ENCODE measurements at regions not wholly inside any gene's neighbourhood (a gene's known extent, or its start where the extent isn't known, plus 50 kb on each side); places are given as distances from the start of the nearest gene placed in this dataset.

- Histone ChIP-seq H3K4me3 (no peak overlapping the region), H3K9ac (ENCODE audit: insufficient read length) (no peak overlapping the region), H3K9me3 (ENCODE audit: low read depth, low read length) (no peaks in the 10 kb centered on the region), H3K36me3 (ENCODE audit: insufficient read depth, low read length) (no peaks in the 10 kb centered on the region), H3K27ac (no peak overlapping the region; the same call in 1 of the 2 replicates)
- TF ChIP-seq EZH2 (IDR thresholded peaks at IDR 0.05) (no peak), POLR2AphosphoS5 (IDR thresholded peaks at IDR 0.05; ENCODE audit: borderline replicate concordance, low read depth, low read length) (no peak), FOXP2 (optimal IDR thresholded peaks at IDR 0.05; ENCODE audit: control extremely low read depth, extremely low read length, insufficient read depth) (no peak)
- no peak for DNase-seq (ENCODE audit: low read depth, low spot score)
Observed at GRCh38 chr6:155964544-155964943, 508.9 kb upstream of the NOX3 start.

- Histone ChIP-seq H3K36me3 (ENCODE audit: insufficient read depth, low read length) (no peaks in the 10 kb centered on the region), H3K9me3 (ENCODE audit: low read depth, low read length) (no peaks in the 10 kb centered on the region), H3K27ac (no peak overlapping the region), H3K9ac (ENCODE audit: insufficient read length) (no peak overlapping the region), H3K4me3 (no peak overlapping the region)
- TF ChIP-seq EZH2 (IDR thresholded peaks at IDR 0.05) (no peak), FOXP2 (optimal IDR thresholded peaks at IDR 0.05; ENCODE audit: control extremely low read depth, extremely low read length, insufficient read depth) (no peak), POLR2AphosphoS5 (IDR thresholded peaks at IDR 0.05; ENCODE audit: borderline replicate concordance, low read depth, low read length) (no peak)
- DNase-seq (ENCODE audit: low read depth, low spot score), result no peak
Observed at GRCh38 chr6:155962276-155962675, 506.6 kb upstream of the NOX3 start.

DNA sequence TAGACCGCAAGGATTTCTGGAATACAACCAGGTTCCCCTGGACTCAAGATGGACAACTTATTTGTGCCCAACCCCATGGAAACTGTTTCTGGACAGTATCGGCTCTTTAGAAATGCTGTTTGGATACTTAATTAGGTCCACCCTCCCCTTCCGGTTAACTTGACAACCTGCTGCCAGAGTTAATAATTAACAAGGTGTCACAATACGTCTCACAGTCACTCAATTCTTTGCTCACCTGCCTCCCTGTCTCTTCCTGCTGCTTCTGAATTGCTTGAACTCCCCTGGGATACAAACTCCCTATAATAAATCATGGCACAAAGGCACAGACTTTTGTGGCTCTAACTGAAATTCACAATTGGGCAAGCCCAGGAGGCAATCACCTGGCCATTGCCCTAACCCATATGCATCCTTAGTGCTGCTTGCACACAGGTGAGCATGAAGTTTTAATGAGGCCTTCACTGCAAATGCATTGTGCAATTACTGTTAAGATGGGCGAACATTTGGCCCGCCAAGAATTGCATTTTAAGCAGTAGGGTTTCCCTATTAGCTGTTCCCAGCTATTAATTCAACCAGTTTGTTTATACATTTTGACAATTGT, 504.4 kb upstream of the NOX3 start:
- Histone ChIP-seq H3K9me3 (ENCODE audit: low read depth, low read length) (no peaks in the 10 kb centered on the region), H3K36me3 (ENCODE audit: insufficient read depth, low read length) (no peaks in the 10 kb centered on the region), H3K27ac (no peak overlapping the region), H3K9ac (ENCODE audit: insufficient read length) (no peak overlapping the region), H3K4me3 (no peak overlapping the region)
- TF ChIP-seq FOXP2 (optimal IDR thresholded peaks at IDR 0.05; ENCODE audit: control extremely low read depth, extremely low read length, insufficient read depth), result no peak
- TF ChIP-seq EZH2 (IDR thresholded peaks at IDR 0.05), result no peak
- no peak for TF ChIP-seq POLR2AphosphoS5 (IDR thresholded peaks at IDR 0.05; ENCODE audit: borderline replicate concordance, low read depth, low read length)
- DNase-seq (ENCODE audit: low read depth, low spot score), result no peak

GRCh38 chr6:155958550-155958949, 502.9 kb upstream of the NOX3 start:
- no peak for DNase-seq (ENCODE audit: low read depth, low spot score)

GRCh38 chr6:155955038-155955437, 499.4 kb upstream of the NOX3 start:
- no peak for TF ChIP-seq FOXP2 (optimal IDR thresholded peaks at IDR 0.05; ENCODE audit: control extremely low read depth, extremely low read length, insufficient read depth)
- no peak for TF ChIP-seq POLR2AphosphoS5 (IDR thresholded peaks at IDR 0.05; ENCODE audit: borderline replicate concordance, low read depth, low read length)
- H3K4me3 ChIP-seq, result no peak overlapping the region
- no peaks in the 10 kb centered on the region for H3K36me3 ChIP-seq (ENCODE audit: insufficient read depth, low read length)
- no peaks in the 10 kb centered on the region for H3K9me3 ChIP-seq (ENCODE audit: low read depth, low read length)
- no peak overlapping the region for H3K9ac ChIP-seq (ENCODE audit: insufficient read length)
- H3K27ac ChIP-seq, result no peak overlapping the region
- no peak for DNase-seq (ENCODE audit: low read depth, low spot score)

More at GRCh38 chr6:155958550-155958949, 502.9 kb upstream of the NOX3 start:
- H3K4me3 ChIP-seq, result no peak overlapping the region
- no peaks in the 10 kb centered on the region for H3K9me3 ChIP-seq (ENCODE audit: low read depth, low read length)
- H3K27ac ChIP-seq, result no peak overlapping the region
- no peaks in the 10 kb centered on the region for H3K36me3 ChIP-seq (ENCODE audit: insufficient read depth, low read length)
- H3K9ac ChIP-seq (ENCODE audit: insufficient read length), result no peak overlapping the region
- TF ChIP-seq EZH2 (IDR thresholded peaks at IDR 0.05) (no peak), POLR2AphosphoS5 (IDR thresholded peaks at IDR 0.05; ENCODE audit: borderline replicate concordance, low read depth, low read length) (no peak), FOXP2 (optimal IDR thresholded peaks at IDR 0.05; ENCODE audit: control extremely low read depth, extremely low read length, insufficient read depth) (no peak)

DNA sequence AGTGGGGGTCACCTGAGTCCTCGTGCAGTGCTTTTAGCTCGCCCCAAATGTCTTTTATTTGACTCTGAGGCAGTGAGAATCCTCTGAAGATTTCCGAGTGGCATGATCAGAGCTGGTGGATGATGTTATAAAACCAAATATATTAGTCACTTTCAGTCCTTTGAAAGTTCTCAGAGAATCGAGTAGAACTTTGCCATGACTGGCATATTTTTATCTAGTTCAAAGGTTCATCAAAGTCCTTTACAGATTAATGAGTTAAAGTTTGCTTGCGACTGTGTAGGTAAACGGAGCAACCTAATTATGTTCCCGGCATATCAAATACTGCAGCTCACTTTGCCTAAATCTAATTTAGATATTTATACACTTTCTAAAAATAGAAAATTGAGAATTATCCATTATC, 498.5 kb upstream of the NOX3 start:
- TF ChIP-seq EZH2 (IDR thresholded peaks at IDR 0.05) (no peak), FOXP2 (optimal IDR thresholded peaks at IDR 0.05; ENCODE audit: control extremely low read depth, extremely low read length, insufficient read depth) (no peak), POLR2AphosphoS5 (IDR thresholded peaks at IDR 0.05; ENCODE audit: borderline replicate concordance, low read depth, low read length) (no peak)
- Histone ChIP-seq H3K9ac (ENCODE audit: insufficient read length) (no peak overlapping the region), H3K4me3 (no peak overlapping the region), H3K27ac (no peak overlapping the region), H3K36me3 (ENCODE audit: insufficient read depth, low read length) (no peaks in the 10 kb centered on the region), H3K9me3 (ENCODE audit: low read depth, low read length) (no peaks in the 10 kb centered on the region)
- no peak for DNase-seq (ENCODE audit: low read depth, low spot score)

GRCh38 chr6:155949256-155949655, 493.6 kb upstream of the NOX3 start:
- no peaks in the 10 kb centered on the region for H3K9me3 ChIP-seq (ENCODE audit: low read depth, low read length)
- H3K4me3 ChIP-seq, result no peak overlapping the region
- TF ChIP-seq FOXP2 (optimal IDR thresholded peaks at IDR 0.05; ENCODE audit: control extremely low read depth, extremely low read length, insufficient read depth) (no peak), EZH2 (IDR thresholded peaks at IDR 0.05) (no peak), POLR2AphosphoS5 (IDR thresholded peaks at IDR 0.05; ENCODE audit: borderline replicate concordance, low read depth, low read length) (no peak)
- H3K27ac ChIP-seq, result no peak overlapping the region
- no peak overlapping the region for H3K9ac ChIP-seq (ENCODE audit: insufficient read length)
- no peaks in the 10 kb centered on the region for H3K36me3 ChIP-seq (ENCODE audit: insufficient read depth, low read length)
- DNase-seq (ENCODE audit: low read depth, low spot score), result no peak

DNA sequence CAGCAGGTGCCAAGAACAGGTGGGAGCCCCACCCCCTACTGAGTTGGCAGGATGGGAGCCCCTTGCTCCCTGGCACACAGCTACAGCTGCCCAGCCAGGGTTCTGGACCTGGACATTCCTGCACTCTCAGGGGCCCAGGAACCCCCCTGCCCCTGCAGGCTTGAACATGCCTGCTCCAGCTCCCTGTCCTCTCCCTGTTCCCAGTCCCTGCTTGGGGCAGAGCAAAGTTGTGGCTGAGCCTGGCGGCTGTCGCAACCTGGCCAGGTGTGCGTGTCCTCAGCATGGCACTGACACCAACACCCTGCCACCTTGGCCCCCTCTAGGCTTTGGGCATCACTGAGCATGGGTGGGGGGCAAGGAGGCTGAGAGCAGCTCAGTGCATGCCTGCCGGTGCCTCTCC, 491.2 kb upstream of the NOX3 start:
- DNase-seq (ENCODE audit: low read depth, low spot score), result no peak
- no peak overlapping the region for H3K4me3 ChIP-seq
- TF ChIP-seq FOXP2 (optimal IDR thresholded peaks at IDR 0.05; ENCODE audit: control extremely low read depth, extremely low read length, insufficient read depth) (no peak), POLR2AphosphoS5 (IDR thresholded peaks at IDR 0.05; ENCODE audit: borderline replicate concordance, low read depth, low read length) (no peak), EZH2 (IDR thresholded peaks at IDR 0.05) (no peak)
- H3K36me3 ChIP-seq (ENCODE audit: insufficient read depth, low read length), result no peaks in the 10 kb centered on the region
- H3K27ac ChIP-seq, result no peak overlapping the region
- H3K9ac ChIP-seq (ENCODE audit: insufficient read length), result no peak overlapping the region
- no peaks in the 10 kb centered on the region for H3K9me3 ChIP-seq (ENCODE audit: low read depth, low read length)

DNA sequence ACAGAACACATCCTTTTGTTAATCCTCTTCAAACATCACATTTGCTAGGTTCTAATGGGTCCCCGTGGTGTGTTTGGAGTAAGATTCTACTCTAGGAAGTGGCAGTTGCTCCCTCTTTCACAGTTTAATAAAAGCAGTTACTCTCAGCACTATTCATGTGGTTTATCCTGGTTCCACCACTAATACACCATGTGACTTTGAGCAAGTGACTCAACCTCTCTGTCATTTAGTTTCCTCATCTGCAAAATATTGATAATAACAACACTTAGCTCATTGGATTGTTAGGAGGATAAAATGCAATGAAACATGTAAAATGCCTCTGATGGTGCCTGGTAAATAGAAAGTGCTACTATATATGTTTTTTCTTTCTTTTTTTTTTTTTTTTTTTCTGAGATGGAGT, 488.0 kb upstream of the NOX3 start:
- DNase-seq (ENCODE audit: low read depth, low spot score), result no peak
- H3K9ac ChIP-seq (ENCODE audit: insufficient read length), result no peak overlapping the region
- H3K4me3 ChIP-seq, result no peak overlapping the region
- TF ChIP-seq EZH2 (IDR thresholded peaks at IDR 0.05) (no peak), FOXP2 (optimal IDR thresholded peaks at IDR 0.05; ENCODE audit: control extremely low read depth, extremely low read length, insufficient read depth) (no peak), POLR2AphosphoS5 (IDR thresholded peaks at IDR 0.05; ENCODE audit: borderline replicate concordance, low read depth, low read length) (no peak)
- H3K27ac ChIP-seq, result no peak overlapping the region
- H3K36me3 ChIP-seq (ENCODE audit: insufficient read depth, low read length), result no peaks in the 10 kb centered on the region
- no peaks in the 10 kb centered on the region for H3K9me3 ChIP-seq (ENCODE audit: low read depth, low read length)

Measured in SK-N-MC (cell line).